ENCODE measurements at regions not wholly inside any gene's neighbourhood (a gene's known extent, or its start where the extent isn't known, plus 50 kb on each side); places are given as distances from the start of the nearest gene placed in this dataset.

GRCh38 chr4:3852711-3853110, 86.5 kb downstream of the ADRA2C start:
- DNase-seq, result no peak

- DNase-seq, result no peak
Measured at GRCh38 chr4:3853388-3854035, 87.3 kb downstream of the ADRA2C start.

- DNase-seq, result no peak
Measured at GRCh38 chr4:3854661-3855060, 88.5 kb downstream of the ADRA2C start.

- no peak for DNase-seq
Measured at GRCh38 chr4:3855646-3856045, 89.5 kb downstream of the ADRA2C start.

GRCh38 chr4:3856604-3857204, 90.5 kb downstream of the ADRA2C start:
- no peak for DNase-seq

GRCh38 chr4:3857269-3857926, 91.2 kb downstream of the ADRA2C start:
- DNase-seq, result no peak

GRCh38 chr4:3858046-3858730, 92.0 kb downstream of the ADRA2C start:
- DNase-seq, result no peak

GRCh38 chr4:3858765-3859388, 92.7 kb downstream of the ADRA2C start:
- no peak for DNase-seq

- no peak for DNase-seq
Measured at GRCh38 chr4:3859571-3859970, 93.4 kb downstream of the ADRA2C start.

- DNase-seq, result no peak
Measured at GRCh38 chr4:3860061-3860912, 94.1 kb downstream of the ADRA2C start.

- no peak for DNase-seq
Measured at GRCh38 chr4:3860913-3861636, 94.9 kb downstream of the ADRA2C start.

- DNase-seq, result no peak
Measured at GRCh38 chr4:3861720-3862639, 95.8 kb downstream of the ADRA2C start.

- DNase-seq, result peak; percentile 40
Measured at GRCh38 chr4:3862640-3863420, 96.6 kb downstream of the ADRA2C start.

- DNase-seq, result no peak
Measured at GRCh38 chr4:3863841-3864741, 97.9 kb downstream of the ADRA2C start.

- no peak for DNase-seq
Measured at GRCh38 chr4:3864742-3865721, 98.8 kb downstream of the ADRA2C start.

- no peak for DNase-seq
Measured at GRCh38 chr4:3865986-3866812, 100.0 kb downstream of the ADRA2C start.

- no peak for DNase-seq
Measured at GRCh38 chr4:3866813-3867129, 100.6 kb downstream of the ADRA2C start.
